ENCODE measurements at regions not wholly inside any gene's neighbourhood (a gene's known extent, or its start where the extent isn't known, plus 50 kb on each side); places are given as distances from the start of the nearest gene placed in this dataset.

- Histone ChIP-seq H3K18ac (ENCODE audit: low read length) (no peak overlapping the region), H2BK15ac (replicated peaks; ENCODE audit: low read depth) (no peak overlapping the region), H3K27ac (ENCODE audit: low read depth, low read length) (no peak overlapping the region), H4K8ac (ENCODE audit: low read depth, low read length) (no peak overlapping the region), H3K56ac (ENCODE audit: low read length) (no peak overlapping the region), H3K4ac (ENCODE audit: low read depth, low read length) (no peak overlapping the region), H3K79me2 (ENCODE audit: control insufficient read depth, insufficient read depth, low read length) (no peaks in the 10 kb centered on the region), H3K4me3 (ENCODE audit: low read length) (no peak overlapping the region), H2AK5ac (ENCODE audit: low read length) (no peak overlapping the region), H2BK120ac (ENCODE audit: low read depth, low read length) (no peak overlapping the region), H3K4me1 (ENCODE audit: control insufficient read depth, low read depth, low read length) (peaks cover 2% of the 10 kb centered on the region), H3K79me1 (ENCODE audit: low read length) (no peaks in the 10 kb centered on the region), H4K5ac (ENCODE audit: low read length) (no peak overlapping the region), H3K27me3 (ENCODE audit: insufficient read depth, low read length, poor library complexity) (no peaks in the 10 kb centered on the region), H2BK5ac (ENCODE audit: low read length) (no peak overlapping the region), H3K4me2 (ENCODE audit: low read length) (no peak overlapping the region), H3K9ac (ENCODE audit: low read length) (no peak overlapping the region), H3K36me3 (ENCODE audit: control insufficient read depth, insufficient read depth, low read length) (no peaks in the 10 kb centered on the region), H3K23ac (ENCODE audit: low read length) (no peak overlapping the region)
- no peak for DNase-seq
- WGBS (ENCODE audit: extremely low coverage, insufficient coverage, low lambda C conversion rate), result no CpG with 5 or more reads among the region's 4 CpGs
Measured at GRCh38 chr10:120667276-120667675, 183.9 kb upstream of the WDR11 start.

- no peak overlapping the region for H2BK15ac ChIP-seq (replicated peaks; ENCODE audit: low read depth)
- no peaks in the 10 kb centered on the region for H3K27me3 ChIP-seq (ENCODE audit: insufficient read depth, low read length, poor library complexity)
- no peak overlapping the region for H3K9ac ChIP-seq (ENCODE audit: low read length)
- H3K27ac ChIP-seq (ENCODE audit: low read depth, low read length), result no peak overlapping the region
- H4K8ac ChIP-seq (ENCODE audit: low read depth, low read length), result no peak overlapping the region
- H3K4me1 ChIP-seq (ENCODE audit: control insufficient read depth, low read depth, low read length), result peaks cover 2% of the 10 kb centered on the region
- H3K79me1 ChIP-seq (ENCODE audit: low read length), result no peaks in the 10 kb centered on the region
- WGBS (ENCODE audit: extremely low coverage, insufficient coverage, low lambda C conversion rate), result no CpG with 5 or more reads among the region's 2 CpGs
- H3K4me3 ChIP-seq (ENCODE audit: low read length), result no peak overlapping the region
- H3K4me2 ChIP-seq (ENCODE audit: low read length), result no peak overlapping the region
- no peaks in the 10 kb centered on the region for H3K79me2 ChIP-seq (ENCODE audit: control insufficient read depth, insufficient read depth, low read length)
- no peak overlapping the region for H2AK5ac ChIP-seq (ENCODE audit: low read length)
- H3K4ac ChIP-seq (ENCODE audit: low read depth, low read length), result no peak overlapping the region
- H3K36me3 ChIP-seq (ENCODE audit: control insufficient read depth, insufficient read depth, low read length), result no peaks in the 10 kb centered on the region
- H3K18ac ChIP-seq (ENCODE audit: low read length), result no peak overlapping the region
- no peak overlapping the region for H3K23ac ChIP-seq (ENCODE audit: low read length)
- H3K56ac ChIP-seq (ENCODE audit: low read length), result no peak overlapping the region
- no peak overlapping the region for H4K5ac ChIP-seq (ENCODE audit: low read length)
- no peak overlapping the region for H2BK120ac ChIP-seq (ENCODE audit: low read depth, low read length)
- H2BK5ac ChIP-seq (ENCODE audit: low read length), result no peak overlapping the region
- DNase-seq, result peak; percentile 45
Measured at GRCh38 chr10:120671491-120671890, 179.7 kb upstream of the WDR11 start.

- no peak overlapping the region for H3K4ac ChIP-seq (ENCODE audit: low read depth, low read length)
- no peak overlapping the region for H4K5ac ChIP-seq (ENCODE audit: low read length)
- no CpG with 5 or more reads among the region's 2 CpGs for WGBS (ENCODE audit: extremely low coverage, insufficient coverage, low lambda C conversion rate)
- no peak overlapping the region for H2BK15ac ChIP-seq (replicated peaks; ENCODE audit: low read depth)
- H4K8ac ChIP-seq (ENCODE audit: low read depth, low read length), result no peak overlapping the region
- H3K9ac ChIP-seq (ENCODE audit: low read length), result no peak overlapping the region
- H3K79me1 ChIP-seq (ENCODE audit: low read length), result no peaks in the 10 kb centered on the region
- H3K4me3 ChIP-seq (ENCODE audit: low read length), result no peak overlapping the region
- no peak overlapping the region for H3K18ac ChIP-seq (ENCODE audit: low read length)
- H2BK120ac ChIP-seq (ENCODE audit: low read depth, low read length), result no peak overlapping the region
- DNase-seq, result no peak
- no peaks in the 10 kb centered on the region for H3K79me2 ChIP-seq (ENCODE audit: control insufficient read depth, insufficient read depth, low read length)
- H2AK5ac ChIP-seq (ENCODE audit: low read length), result no peak overlapping the region
- no peak overlapping the region for H3K23ac ChIP-seq (ENCODE audit: low read length)
- H2BK5ac ChIP-seq (ENCODE audit: low read length), result peak overlapping the region; percentile 77
- no peaks in the 10 kb centered on the region for H3K36me3 ChIP-seq (ENCODE audit: control insufficient read depth, insufficient read depth, low read length)
- no peak overlapping the region for H3K4me2 ChIP-seq (ENCODE audit: low read length)
- H3K56ac ChIP-seq (ENCODE audit: low read length), result peak overlapping the region; percentile 75
- H3K27ac ChIP-seq (ENCODE audit: low read depth, low read length), result no peak overlapping the region
- no peaks in the 10 kb centered on the region for H3K27me3 ChIP-seq (ENCODE audit: insufficient read depth, low read length, poor library complexity)
- peaks cover 10% of the 10 kb centered on the region for H3K4me1 ChIP-seq (ENCODE audit: control insufficient read depth, low read depth, low read length)
Measured at GRCh38 chr10:120683454-120683853, 167.7 kb upstream of the WDR11 start.

- Histone ChIP-seq H3K4me3 (ENCODE audit: low read length) (no peak overlapping the region), H4K8ac (ENCODE audit: low read depth, low read length) (no peak overlapping the region), H2BK120ac (ENCODE audit: low read depth, low read length) (no peak overlapping the region), H2AK5ac (ENCODE audit: low read length) (no peak overlapping the region), H3K27ac (ENCODE audit: low read depth, low read length) (peak overlapping the region; percentile 33), H3K4me2 (ENCODE audit: low read length) (no peak overlapping the region), H3K23ac (ENCODE audit: low read length) (no peak overlapping the region), H4K5ac (ENCODE audit: low read length) (no peak overlapping the region), H3K79me2 (ENCODE audit: control insufficient read depth, insufficient read depth, low read length) (no peaks in the 10 kb centered on the region), H3K36me3 (ENCODE audit: control insufficient read depth, insufficient read depth, low read length) (no peaks in the 10 kb centered on the region), H3K4me1 (ENCODE audit: control insufficient read depth, low read depth, low read length) (peaks cover 10% of the 10 kb centered on the region), H3K4ac (ENCODE audit: low read depth, low read length) (no peak overlapping the region), H2BK15ac (replicated peaks; ENCODE audit: low read depth) (no peak overlapping the region), H2BK5ac (ENCODE audit: low read length) (no peak overlapping the region), H3K79me1 (ENCODE audit: low read length) (no peaks in the 10 kb centered on the region), H3K9ac (ENCODE audit: low read length) (no peak overlapping the region), H3K56ac (ENCODE audit: low read length) (peak overlapping the region; percentile 18), H3K18ac (ENCODE audit: low read length) (no peak overlapping the region), H3K27me3 (ENCODE audit: insufficient read depth, low read length, poor library complexity) (no peaks in the 10 kb centered on the region)
- peak; percentile 68 for DNase-seq
- no CpG with 5 or more reads among the region's 5 CpGs for WGBS (ENCODE audit: extremely low coverage, insufficient coverage, low lambda C conversion rate)
Measured at GRCh38 chr10:120684226-120684625, 166.9 kb upstream of the WDR11 start.

- H3K27me3 ChIP-seq (ENCODE audit: insufficient read depth, low read length, poor library complexity), result no peaks in the 10 kb centered on the region
- peak overlapping the region; percentile 28 for H3K27ac ChIP-seq (ENCODE audit: low read depth, low read length)
- H4K8ac ChIP-seq (ENCODE audit: low read depth, low read length), result no peak overlapping the region
- peak overlapping the region; percentile 35 for H3K56ac ChIP-seq (ENCODE audit: low read length)
- no peak overlapping the region for H3K9ac ChIP-seq (ENCODE audit: low read length)
- no peak overlapping the region for H3K18ac ChIP-seq (ENCODE audit: low read length)
- no peaks in the 10 kb centered on the region for H3K79me1 ChIP-seq (ENCODE audit: low read length)
- DNase-seq, result peak; percentile 77
- no peaks in the 10 kb centered on the region for H3K79me2 ChIP-seq (ENCODE audit: control insufficient read depth, insufficient read depth, low read length)
- no peak overlapping the region for H4K5ac ChIP-seq (ENCODE audit: low read length)
- peaks cover 11% of the 10 kb centered on the region for H3K4me1 ChIP-seq (ENCODE audit: control insufficient read depth, low read depth, low read length)
- peak overlapping the region; percentile 76 for H2BK5ac ChIP-seq (ENCODE audit: low read length)
- no peak overlapping the region for H3K23ac ChIP-seq (ENCODE audit: low read length)
- no peak overlapping the region for H3K4me3 ChIP-seq (ENCODE audit: low read length)
- no peak overlapping the region for H2BK15ac ChIP-seq (replicated peaks; ENCODE audit: low read depth)
- WGBS (ENCODE audit: extremely low coverage, insufficient coverage, low lambda C conversion rate), result no CpG with 5 or more reads among the region's 4 CpGs
- no peaks in the 10 kb centered on the region for H3K36me3 ChIP-seq (ENCODE audit: control insufficient read depth, insufficient read depth, low read length)
- no peak overlapping the region for H3K4ac ChIP-seq (ENCODE audit: low read depth, low read length)
- H2BK120ac ChIP-seq (ENCODE audit: low read depth, low read length), result no peak overlapping the region
- H3K4me2 ChIP-seq (ENCODE audit: low read length), result no peak overlapping the region
- no peak overlapping the region for H2AK5ac ChIP-seq (ENCODE audit: low read length)
Measured at GRCh38 chr10:120685136-120685535, 166.0 kb upstream of the WDR11 start.

- Histone ChIP-seq H3K27ac (ENCODE audit: low read depth, low read length) (no peak overlapping the region), H3K4me2 (ENCODE audit: low read length) (no peak overlapping the region), H2BK5ac (ENCODE audit: low read length) (no peak overlapping the region), H4K8ac (ENCODE audit: low read depth, low read length) (no peak overlapping the region), H3K79me1 (ENCODE audit: low read length) (no peaks in the 10 kb centered on the region), H2BK120ac (ENCODE audit: low read depth, low read length) (no peak overlapping the region), H3K4me1 (ENCODE audit: control insufficient read depth, low read depth, low read length) (peaks cover 12% of the 10 kb centered on the region), H3K27me3 (ENCODE audit: insufficient read depth, low read length, poor library complexity) (no peaks in the 10 kb centered on the region), H3K23ac (ENCODE audit: low read length) (no peak overlapping the region), H3K36me3 (ENCODE audit: control insufficient read depth, insufficient read depth, low read length) (no peaks in the 10 kb centered on the region), H3K79me2 (ENCODE audit: control insufficient read depth, insufficient read depth, low read length) (no peaks in the 10 kb centered on the region), H2AK5ac (ENCODE audit: low read length) (no peak overlapping the region), H3K4me3 (ENCODE audit: low read length) (no peak overlapping the region), H2BK15ac (replicated peaks; ENCODE audit: low read depth) (no peak overlapping the region), H3K18ac (ENCODE audit: low read length) (no peak overlapping the region), H3K4ac (ENCODE audit: low read depth, low read length) (no peak overlapping the region), H3K56ac (ENCODE audit: low read length) (no peak overlapping the region), H4K5ac (ENCODE audit: low read length) (no peak overlapping the region), H3K9ac (ENCODE audit: low read length) (no peak overlapping the region)
- DNase-seq, result peak; percentile 56
- WGBS (ENCODE audit: extremely low coverage, insufficient coverage, low lambda C conversion rate), result no CpG with 5 or more reads among the region's 1 CpG
Measured at GRCh38 chr10:120688928-120689327, 162.2 kb upstream of the WDR11 start.
